ENCODE measurements at regions not wholly inside any gene's neighbourhood (a gene's known extent, or its start where the extent isn't known, plus 50 kb on each side); places are given as distances from the start of the nearest gene placed in this dataset.
A peak's percentile ranks its signal among the peaks of the same experiment; 100 is the strongest.

DNA sequence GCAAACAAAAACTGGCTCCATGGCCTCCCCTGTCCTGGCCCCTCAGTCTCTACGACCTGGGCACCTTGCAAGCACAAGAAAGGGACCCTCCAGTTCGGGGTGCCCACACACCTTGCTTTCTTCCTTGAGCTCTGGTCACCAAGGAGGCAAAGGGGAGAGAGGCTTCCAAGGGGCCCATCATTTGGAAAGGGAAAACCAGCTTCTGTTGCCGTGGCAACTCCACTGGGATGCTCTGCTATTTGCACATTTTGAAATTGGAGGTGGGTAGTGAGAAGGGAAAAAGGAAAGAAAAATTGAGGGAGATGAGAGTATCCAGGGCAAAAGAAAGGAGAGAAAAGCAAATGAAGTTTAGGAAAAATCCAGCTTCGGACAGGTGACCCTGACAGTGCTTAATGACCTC lies 388.4 kb downstream of the SHANK2 start:
- DNase-seq: no peak

DNA sequence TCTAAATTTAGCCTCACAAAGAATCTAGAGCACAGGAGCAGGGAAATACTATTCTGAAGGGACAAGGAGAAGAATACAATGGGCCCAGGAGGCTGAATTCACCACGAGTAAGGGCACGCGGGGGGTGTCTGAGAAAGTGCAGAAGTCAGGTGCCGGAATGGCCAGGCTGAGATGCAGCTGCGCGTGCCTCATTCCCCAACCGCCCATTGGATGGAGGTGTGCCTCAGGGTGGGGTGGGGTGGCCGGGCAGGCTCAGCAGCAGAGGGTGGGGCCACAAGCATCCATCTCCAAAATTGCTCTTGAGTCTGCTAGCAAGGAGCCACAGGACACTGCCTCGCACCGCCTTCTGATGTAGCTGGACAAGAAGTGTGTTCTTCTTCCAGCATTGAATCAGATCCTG lies 387.0 kb downstream of the SHANK2 start:
- no peak for DNase-seq

DNA sequence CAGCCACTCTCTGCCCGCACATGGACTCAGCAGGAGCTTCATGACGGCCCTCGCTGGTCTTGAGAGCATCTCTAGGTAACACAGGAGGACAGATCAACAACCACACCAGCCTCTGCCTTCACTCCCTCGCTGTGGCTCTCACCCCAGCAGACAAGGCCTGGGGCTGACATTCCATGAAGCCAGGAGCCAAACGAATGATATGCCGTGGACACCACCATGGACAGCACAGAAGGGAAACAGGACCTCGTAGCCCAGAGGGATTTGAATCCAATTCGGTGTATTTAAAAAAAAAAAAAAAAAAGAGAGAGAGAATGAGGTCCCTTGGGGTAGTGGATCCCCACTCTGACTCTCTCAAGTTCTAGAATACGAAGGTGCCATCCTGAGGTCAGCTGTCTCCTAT lies 385.5 kb downstream of the SHANK2 start:
- no peak for DNase-seq

DNA sequence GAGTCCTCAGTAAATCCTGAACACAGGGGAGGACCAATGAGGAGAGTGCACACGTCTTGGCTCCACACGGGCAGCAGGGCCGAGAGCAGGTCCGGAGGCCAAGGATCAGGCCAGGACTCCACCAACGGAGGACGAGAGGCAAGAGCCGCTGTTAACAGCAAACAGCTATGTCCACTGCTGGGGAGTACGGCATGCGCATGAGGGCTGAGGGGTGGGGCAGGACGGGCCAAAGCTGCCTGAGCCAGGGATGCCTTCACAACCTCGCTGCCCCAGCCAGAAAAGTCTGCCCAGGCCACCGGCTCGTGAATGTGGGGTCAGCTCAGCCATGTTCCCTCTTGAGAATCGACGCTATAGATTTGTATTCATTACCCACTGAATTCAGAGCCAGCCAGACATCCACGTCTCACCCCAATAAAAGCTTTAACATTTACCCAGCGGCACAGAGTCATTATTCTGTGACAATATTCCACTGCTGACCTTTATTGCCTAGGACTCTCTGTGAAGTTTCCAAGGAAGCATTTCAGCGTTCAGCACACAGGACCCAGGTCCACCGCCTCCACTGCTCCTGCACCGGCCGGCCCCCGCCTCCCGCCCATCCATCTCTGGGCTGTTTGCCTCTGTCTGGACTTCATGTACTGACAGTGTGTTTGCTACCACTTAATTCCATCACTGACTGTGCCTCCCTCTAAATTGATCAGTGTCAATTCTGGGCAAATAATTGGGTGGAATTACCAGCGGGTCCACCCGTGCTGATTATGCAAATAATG lies 384.9 kb downstream of the SHANK2 start:
- DNase-seq: no peak

DNA sequence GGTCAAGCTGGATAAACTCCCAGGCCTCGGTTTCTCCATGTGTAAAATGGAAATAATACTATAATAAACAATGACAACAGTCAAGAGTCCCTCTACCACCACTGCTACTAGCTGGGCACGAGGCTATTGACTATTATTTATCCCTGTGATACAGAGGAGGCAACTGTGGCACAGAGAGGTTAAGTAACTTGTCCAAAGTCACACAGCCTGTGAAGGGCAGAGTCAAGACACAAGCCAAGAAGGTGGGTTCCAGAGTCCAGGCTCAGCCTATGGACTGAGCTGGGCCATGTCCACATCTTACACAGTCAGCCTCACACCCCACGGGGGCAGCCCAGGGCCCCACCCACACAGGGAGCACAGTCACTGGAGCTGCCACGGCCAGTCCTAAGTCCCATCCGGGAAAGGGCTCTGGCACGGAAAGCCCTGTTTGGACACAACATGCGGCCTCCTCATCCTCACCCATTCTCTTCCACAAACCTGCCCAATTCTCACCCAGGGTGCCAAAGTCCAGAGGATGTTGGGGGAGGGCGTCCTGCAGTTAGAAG lies 384.0 kb downstream of the SHANK2 start:
- no peak for DNase-seq

- no peak for DNase-seq
Measured at GRCh38 chr11:70869054-70869453, 383.3 kb downstream of the SHANK2 start.

DNA sequence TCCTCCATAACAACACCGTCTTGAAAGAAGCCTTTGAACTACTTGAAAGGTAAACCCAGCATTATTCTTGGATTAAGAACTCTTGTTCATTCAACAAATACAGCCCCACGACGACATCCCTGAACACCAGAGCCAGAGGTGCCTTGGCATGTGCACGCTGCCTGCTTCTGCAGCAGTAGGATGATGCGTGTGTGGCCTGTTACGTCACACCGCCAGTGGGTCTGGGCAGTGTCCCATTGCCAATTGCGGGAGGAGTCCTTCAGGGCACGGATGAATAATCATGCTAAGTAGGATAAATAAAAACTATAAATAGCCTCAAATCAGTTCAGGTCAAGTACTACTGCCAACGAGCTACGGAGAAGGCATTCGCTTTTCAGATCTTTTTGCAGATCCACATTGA lies 380.5 kb downstream of the SHANK2 start:
- no peak for DNase-seq

DNA sequence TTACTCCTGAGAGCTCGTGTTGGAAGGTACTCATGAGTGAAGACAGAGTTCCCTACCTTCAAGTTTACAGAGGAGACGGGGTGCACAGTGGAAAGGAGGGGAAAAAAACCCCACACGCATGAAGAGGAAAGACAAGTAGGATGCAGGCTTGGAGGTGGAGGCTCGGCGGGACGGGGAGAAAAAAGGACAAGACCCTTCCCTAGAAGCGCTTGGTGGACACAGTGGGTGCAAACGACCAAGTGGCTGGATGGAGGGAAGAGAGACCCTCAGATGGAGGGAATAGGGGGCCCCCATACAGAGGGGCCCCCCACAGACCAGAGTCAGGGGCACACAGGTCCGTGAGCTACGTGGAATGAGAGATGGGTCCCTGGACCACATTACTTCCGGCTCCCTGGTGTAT lies 380.1 kb downstream of the SHANK2 start:
- no peak for DNase-seq

GRCh38 chr11:70872955-70873735 lies 379.2 kb downstream of the SHANK2 start:
- DNase-seq: no peak

DNA sequence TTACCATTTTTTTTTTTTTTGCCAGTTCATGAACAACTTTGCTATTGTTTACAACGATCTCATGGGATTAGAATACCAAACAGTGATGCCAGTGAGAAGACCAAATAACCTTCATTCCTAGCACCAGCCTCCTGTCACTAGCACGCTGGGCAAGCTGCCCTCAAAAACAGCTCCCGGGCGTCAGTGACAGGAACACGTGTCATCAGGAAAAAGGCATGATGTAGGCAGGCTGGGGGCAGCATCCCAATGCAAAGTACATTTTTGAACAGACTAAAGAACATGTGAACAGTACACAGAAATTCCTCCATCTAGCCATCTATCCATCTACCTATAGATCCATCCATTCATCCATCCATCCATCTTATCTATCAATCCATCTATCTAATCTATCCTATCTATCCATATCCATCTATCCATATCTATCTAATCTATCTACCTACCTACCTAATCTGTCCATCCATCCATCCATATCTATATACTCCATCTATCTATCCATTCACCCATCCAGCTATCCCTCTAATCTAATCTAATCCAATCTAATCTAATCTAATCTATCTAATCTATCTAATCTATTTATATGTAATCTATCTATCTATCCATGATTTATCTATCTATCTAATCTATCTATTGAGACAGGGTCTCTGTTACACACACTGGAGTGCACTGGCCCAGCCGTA lies 378.5 kb downstream of the SHANK2 start:
- no peak for DNase-seq

- peak; percentile 44 to 71 for DNase-seq
Measured at GRCh38 chr11:70876685-70877084, 375.7 kb downstream of the SHANK2 start.

DNA sequence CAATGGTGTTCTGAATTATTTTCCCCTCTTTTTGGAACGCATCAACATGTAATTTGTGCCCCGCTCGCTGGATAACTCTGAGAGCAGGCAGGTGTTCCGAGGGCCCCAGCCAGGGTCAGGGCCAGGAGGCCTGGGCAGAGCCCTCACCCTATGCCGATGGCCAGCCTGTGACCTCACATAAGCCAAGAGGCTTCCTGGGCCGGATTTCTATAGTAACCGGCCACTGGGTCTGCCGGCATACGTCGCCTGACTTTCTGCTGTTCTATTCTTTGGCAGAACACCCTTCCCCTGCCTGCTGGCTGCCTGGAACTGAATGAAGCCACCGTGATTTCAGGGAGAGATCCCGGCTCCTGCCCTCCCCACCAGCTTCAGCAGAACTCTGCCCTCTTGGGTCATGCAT lies 375.2 kb downstream of the SHANK2 start:
- DNase-seq: no peak

GRCh38 chr11:70878366-70878765 lies 374.0 kb downstream of the SHANK2 start:
- DNase-seq: no peak

DNA sequence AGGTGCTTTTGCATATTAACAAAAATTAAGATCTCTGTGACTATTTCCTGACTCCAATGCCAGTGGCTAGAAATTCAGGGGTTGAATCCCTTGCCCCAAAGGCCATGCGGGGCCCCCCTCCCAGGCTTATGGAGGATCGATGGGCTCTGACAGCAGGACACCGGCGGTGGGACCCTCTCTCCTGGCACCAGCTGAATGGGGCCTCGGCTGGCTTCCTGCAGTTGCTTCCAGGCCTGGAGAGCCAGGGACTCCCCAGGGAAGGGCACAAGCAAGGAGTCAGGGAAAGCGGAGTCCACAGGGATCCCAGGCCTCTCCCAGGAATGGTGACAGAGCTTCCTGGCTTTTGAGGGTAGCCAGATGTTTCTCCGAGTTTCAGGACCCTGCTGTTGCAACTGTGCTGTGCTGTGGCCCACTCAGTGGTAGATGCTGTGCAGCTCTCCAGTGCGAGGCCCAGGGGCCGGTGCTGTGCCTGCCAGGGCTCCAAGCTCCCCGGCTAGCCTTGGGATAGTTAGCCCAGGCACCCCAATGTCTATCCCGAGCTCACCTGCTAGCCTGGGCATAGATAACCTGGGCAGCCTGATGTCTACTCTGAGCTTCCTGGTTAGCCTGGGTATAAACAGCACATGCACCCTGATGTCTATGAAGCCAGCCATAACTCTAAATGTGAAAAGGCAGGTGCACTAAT lies 372.6 kb downstream of the SHANK2 start:
- no peak for DNase-seq

DNA sequence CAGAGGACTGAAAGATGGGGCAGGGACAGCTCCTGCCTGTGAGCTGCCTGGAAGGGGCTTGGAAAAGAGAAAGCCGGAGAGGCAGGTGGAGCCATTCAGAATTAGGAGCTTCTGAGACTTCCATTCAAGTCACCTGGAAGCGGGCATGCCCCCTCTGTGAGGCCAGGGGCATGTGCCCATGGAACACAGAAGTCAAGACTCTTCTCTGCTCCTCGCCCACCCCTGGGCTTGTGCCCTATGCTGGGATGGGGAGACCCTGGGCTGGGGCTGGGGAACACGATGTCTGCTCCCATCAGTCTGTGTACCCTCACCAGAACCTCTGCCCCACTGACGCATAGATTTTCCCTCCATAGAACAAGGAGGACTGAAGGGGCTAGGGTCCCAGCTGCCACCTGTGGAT lies 372.0 kb downstream of the SHANK2 start:
- no peak for DNase-seq

- DNase-seq: no peak
Measured at GRCh38 chr11:70881948-70882715, 370.2 kb downstream of the SHANK2 start.

DNA sequence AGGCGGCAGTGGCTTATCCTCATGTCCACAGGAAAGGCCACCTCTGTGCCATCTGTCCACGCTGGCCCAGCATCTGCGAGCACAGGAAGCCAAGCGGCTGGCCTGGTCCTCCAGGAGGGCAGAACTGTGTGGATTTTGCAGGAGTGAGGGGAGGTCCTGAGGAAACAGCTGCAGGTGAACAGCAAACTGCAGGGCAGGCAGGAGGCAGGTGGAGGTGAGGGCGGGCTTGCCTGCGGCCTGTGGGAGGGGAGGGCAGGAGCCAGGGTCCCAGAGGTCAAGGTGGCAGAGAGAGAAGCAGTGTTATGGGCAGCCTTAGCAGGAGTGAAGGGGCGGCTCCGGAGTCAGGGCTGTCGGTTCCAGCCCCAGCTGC lies 369.7 kb downstream of the SHANK2 start:
- peak in 1 of 2 experiments; percentile 14 for DNase-seq

GRCh38 chr11:70883323-70883940 lies 368.9 kb downstream of the SHANK2 start:
- no peak for DNase-seq

GRCh38 chr11:70883973-70884623 lies 368.3 kb downstream of the SHANK2 start:
- DNase-seq: no peak

- peak; percentile 25 to 37 for DNase-seq
Measured at GRCh38 chr11:70885281-70886231, 366.8 kb downstream of the SHANK2 start.

Measured in NCI-H524 (cell line).